C4-2B (cell line): ENCODE measurements at regions not wholly inside any gene's neighbourhood (a gene's known extent, or its start where the extent isn't known, plus 50 kb on each side); places are given as distances from the start of the nearest gene placed in this dataset.

ENCODE experiments used
- CTCF ChIP-seq: fragments of 450-650 bp; conservative IDR thresholded peaks from 2 replicates; pipeline ENCODE4 v1.5.1; 2017; ENCODE audit warnings: mild to moderate bottlenecking
- ZFX ChIP-seq: fragments of 450-650 bp; IDR thresholded peaks from 2 replicates; pipeline ENCODE4 v1.6.1; 2017

GRCh38 chr3:43192028-43192427, 86.1 kb upstream of the POMGNT2 start:
- TF ChIP-seq CTCF, result no peak
- TF ChIP-seq ZFX, result no peak
